GM12875 (cell line): ENCODE measurements at regions not wholly inside any gene's neighbourhood (a gene's known extent, or its start where the extent isn't known, plus 50 kb on each side); places are given as distances from the start of the nearest gene placed in this dataset.
A peak's percentile ranks its signal among the peaks of the same experiment; 100 is the strongest.

Source experiments
- H3K4me3 ChIP-seq: one replicate; pipeline ENCODE4 v1.5.1; 2011; ENCODE audit warnings: low read depth, low read length, control low read depth
- CTCF ChIP-seq: IDR thresholded peaks from 2 replicates; pipeline ENCODE4 v1.5.1; 2011; ENCODE audit warnings: low read depth, mild to moderate bottlenecking, control low read depth, inconsistent platforms, low read length, moderate library complexity, borderline replicate concordance; ENCODE audit not compliant: insufficient read depth

- peak; percentile 99 for TF ChIP-seq CTCF
- peak overlapping the region; percentile 38 for H3K4me3 ChIP-seq
Observed at GRCh38 chr12:107912421-107913004, 138.0 kb downstream of the ASCL4 start.

GRCh38 chr12:107914460-107914977 is 140.0 kb downstream of the ASCL4 start:
- no peak for TF ChIP-seq CTCF
- no peak overlapping the region for H3K4me3 ChIP-seq

GRCh38 chr12:107917912-107918800 is 143.7 kb downstream of the ASCL4 start:
- peak; percentile 79 for TF ChIP-seq CTCF

GRCh38 chr12:107921062-107921461 is 146.6 kb downstream of the ASCL4 start:
- TF ChIP-seq CTCF = no peak
- no peak overlapping the region for H3K4me3 ChIP-seq

More at GRCh38 chr12:107917912-107918800, 143.7 kb downstream of the ASCL4 start:
- H3K4me3 ChIP-seq = no peak overlapping the region

- no peak overlapping the region for H3K4me3 ChIP-seq
- no peak for TF ChIP-seq CTCF
Observed at GRCh38 chr12:107925125-107925524, 150.6 kb downstream of the ASCL4 start.

- peak; percentile 29; the same call in 1 of the 2 replicates for TF ChIP-seq CTCF
- no peak overlapping the region for H3K4me3 ChIP-seq
Observed at GRCh38 chr12:107929436-107929835, 154.9 kb downstream of the ASCL4 start.
